ENCODE measurements at regions not wholly inside any gene's neighbourhood (a gene's known extent, or its start where the extent isn't known, plus 50 kb on each side); places are given as distances from the start of the nearest gene placed in this dataset.
"Not testable (repeated sequence)": the region's sequence is repeated elsewhere in the genome, so short reads cannot be mapped to it uniquely, and the experiment has no call there.

DNA sequence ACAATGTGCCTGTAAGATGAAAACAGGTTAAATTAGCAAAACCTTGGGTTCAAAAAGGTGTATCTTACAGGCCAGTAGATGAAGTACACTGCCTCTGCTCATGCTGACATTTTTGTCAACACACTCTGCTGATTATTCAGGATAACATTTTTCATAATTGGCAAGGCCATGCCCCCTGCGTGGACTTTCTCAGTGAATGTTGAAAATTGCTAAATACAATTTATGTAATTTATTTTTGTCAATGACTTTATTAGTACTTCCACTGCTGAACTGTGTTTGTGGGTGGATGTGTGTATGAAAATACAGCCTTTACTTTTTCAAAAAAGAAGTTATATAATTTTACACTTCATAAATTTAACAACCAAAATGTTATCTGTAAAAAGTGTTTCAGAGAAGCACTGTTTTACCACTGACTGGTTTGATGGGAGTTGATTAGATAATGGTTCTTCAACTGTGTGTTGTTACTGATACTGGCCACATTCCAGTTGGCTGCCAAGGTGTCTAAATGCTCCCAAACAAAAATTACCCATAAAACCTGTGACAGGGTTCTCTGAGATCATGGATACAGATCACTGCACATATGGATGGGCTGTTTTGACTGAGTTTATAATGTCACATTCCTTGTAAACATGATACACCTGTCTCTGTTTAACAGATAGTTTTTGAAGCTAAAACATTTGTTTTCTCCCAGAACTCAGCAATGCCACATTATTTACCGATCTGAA, 151.9 kb upstream of the SLC7A11 start:
- no peak for DNase-seq (ENCODE audit: low read depth)

DNA sequence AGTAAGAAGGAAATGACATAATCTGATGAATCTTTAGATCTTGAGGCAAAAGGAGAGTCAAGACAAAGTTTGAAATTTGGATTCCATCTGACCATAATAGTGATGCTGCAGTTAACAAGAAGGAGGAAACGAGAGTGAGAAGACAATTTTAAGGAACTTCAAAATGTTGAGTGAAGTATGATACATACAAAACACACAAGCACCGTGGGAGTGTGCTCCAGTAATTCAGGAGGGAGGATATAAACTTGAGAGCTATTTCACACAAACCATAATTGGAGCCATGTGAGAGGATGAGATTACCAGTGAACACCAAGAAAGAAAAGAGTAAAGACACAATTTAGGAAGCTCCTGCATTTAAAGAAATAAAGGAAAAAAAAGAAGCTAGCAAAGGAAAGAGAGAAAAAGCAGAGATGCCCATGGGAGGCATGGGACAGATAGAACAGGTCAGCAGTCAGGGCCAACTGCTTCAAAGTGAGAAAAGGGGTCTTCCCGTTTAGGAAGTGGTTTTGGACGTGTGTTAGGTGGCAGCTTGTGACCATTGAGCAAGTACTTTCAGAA, 150.7 kb upstream of the SLC7A11 start:
- no peak for DNase-seq (ENCODE audit: low read depth)

DNA sequence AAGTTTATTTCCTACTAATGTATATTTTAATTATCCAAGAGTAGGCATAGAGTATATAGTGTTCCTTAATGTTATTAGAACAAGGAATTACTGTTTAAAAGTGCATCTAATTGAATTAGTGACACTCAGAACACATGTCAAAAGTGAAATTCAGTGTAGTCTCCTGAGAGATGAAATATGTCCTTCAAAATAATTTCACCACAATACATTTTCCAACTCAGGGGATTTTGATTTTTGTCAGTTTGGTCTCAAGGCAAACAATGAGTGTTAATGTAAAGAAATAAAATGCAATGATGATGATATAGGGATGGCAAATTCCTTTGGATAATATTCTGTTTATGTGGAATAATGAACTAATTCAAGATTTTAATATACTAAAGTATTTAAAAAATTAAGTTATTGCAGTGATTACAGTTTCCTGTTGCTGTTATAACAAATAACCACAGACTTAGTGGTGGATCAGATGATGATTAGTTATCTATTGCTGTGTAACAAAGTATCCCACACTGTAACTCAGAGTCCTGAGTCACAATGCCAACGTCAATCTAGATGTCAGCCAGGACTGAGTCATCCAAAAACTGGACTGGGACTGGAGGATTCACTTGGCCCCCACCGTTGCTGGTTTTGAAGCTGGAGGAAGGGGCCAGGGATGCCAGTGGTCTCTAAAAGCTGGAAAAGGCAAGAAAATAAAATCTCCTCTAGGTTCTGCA, 148.0 kb upstream of the SLC7A11 start:
- no peak for DNase-seq (ENCODE audit: low read depth)

DNA sequence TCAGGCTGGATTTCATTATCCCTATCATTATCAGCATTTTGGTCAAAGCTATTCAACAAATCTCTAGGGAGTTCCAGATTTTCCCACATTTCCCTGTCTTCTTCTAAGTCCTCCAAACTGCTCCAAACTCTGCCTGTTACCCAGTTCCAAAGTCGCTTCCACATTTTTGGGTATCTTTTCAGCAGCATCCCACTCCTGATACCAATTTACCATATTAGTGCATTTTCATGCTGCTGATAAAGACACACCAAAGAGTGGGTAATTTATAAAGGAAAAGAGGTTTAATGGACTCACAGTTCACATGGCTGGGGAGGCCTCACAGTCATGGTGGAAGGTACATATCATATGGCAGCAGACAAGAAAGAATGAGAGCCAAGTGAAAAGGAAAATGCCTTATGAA, 132.8 kb upstream of the SLC7A11 start:
- DNase-seq (ENCODE audit: low read depth), result no peak

DNA sequence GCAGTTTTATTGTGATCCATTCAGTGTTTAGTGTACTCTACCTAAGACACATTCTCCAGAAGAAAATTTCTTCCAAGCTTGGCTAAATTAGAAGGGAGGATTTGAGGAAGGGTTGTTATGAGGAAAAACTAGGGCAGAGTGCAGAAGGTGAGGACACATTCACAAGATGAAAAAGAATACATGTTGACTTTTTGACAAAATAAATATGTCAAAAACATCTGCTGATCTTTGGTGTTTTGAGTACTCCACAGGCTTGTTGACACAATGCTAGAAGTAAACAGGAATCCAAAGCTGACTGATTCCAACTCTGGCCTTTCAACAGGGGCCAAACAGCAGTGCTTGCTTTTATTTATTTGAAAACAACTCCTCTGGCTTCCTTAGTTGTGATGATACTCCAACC, 125.8 kb upstream of the SLC7A11 start:
- DNase-seq (ENCODE audit: low read depth), result no peak

DNA sequence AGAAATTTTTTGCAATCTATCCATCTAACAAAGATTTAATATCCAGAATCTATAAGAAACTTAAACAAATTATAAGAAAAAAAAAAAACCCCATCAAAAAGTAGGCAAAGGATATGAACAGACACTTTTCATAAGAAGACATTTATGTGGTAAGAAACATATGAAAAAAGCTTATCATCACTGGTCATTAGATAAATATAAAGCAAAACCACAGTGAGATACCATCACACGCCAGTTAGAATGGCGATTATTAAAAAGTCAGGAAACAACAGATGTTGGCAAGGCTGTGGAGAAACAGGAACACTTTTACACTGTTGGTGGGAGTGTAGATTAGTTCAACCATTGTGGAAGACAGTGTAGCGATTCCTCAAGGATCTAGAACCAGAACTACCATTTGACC, 110.3 kb upstream of the SLC7A11 start:
- not testable (repeated sequence) for DNase-seq (ENCODE audit: low read depth)

DNA sequence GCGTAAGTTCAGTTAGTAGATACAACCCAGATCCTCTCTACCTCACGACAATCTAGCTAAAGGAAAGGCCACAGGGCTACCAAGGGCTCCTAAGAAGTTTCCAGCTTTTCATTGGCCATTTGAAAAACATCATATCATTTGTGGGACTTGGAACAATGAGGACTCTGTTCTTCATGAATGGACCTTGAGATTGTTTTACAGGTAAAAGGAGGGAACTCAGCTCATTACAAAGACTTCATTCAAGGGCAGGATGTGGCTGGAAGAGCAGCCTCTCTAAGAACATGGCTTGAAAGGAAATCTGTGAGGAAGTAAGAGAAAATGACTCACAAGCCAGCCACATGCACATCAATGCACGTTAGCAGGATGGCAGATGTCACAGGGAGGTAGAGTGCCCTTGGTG, 105.9 kb upstream of the SLC7A11 start:
- DNase-seq (ENCODE audit: low read depth), result no peak

DNA sequence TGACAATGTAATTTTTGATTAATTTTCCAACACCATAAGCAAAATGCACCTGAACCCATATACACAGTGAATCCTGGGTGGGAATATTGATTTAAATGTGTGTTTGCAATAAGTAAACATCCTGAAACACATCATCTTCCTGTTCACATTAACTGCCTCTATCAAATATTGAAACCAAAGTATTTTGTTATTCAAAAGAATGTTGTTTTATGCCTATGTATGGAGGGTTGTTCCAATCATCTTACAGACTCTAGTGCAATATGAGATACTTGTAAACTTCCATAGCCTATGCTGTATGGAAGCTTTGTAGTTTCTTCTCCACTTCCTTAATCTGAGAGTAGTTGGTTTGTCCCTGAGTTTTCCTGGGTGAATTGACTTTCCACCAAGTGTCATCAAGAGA, 105.4 kb upstream of the SLC7A11 start:
- no peak for DNase-seq (ENCODE audit: low read depth)

DNA sequence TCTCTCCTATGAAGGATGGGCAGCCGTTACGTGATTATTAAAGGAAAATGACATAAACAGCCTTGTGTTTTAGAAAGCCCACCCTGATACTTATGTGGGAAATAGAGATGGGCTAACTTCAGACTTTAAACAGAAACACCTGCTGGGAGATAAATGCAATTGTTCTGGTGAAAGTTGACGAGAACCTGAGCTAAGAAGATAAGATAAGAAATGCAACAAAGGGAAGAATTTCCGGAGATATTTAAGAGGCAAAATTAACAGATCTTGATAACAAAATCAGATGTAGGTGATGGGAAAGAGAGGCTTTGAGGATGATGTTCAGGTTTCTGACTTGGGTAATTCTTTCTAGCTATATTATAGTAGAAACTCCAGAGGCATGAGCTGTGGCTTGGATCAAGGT, 102.7 kb upstream of the SLC7A11 start:
- DNase-seq (ENCODE audit: low read depth), result no peak

DNA sequence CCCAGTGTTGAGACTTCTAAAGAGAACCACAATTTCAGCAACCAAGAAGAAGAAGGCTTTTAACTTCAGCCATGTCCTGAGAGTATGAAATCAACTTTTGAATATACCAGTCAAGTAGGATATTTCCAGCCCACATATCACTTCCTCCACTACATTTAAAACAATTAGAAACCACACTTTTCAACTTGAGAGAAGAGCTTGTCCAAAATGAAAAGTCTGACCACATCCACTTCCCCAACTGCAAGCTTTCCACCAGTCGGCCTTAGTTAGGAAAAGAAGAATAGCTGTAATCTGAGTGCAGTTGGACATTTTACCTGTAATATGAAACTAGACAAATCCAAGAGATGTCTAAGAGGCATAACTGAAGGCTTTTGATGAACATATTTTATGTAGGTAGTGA, 101.9 kb upstream of the SLC7A11 start:
- DNase-seq (ENCODE audit: low read depth), result no peak

DNA sequence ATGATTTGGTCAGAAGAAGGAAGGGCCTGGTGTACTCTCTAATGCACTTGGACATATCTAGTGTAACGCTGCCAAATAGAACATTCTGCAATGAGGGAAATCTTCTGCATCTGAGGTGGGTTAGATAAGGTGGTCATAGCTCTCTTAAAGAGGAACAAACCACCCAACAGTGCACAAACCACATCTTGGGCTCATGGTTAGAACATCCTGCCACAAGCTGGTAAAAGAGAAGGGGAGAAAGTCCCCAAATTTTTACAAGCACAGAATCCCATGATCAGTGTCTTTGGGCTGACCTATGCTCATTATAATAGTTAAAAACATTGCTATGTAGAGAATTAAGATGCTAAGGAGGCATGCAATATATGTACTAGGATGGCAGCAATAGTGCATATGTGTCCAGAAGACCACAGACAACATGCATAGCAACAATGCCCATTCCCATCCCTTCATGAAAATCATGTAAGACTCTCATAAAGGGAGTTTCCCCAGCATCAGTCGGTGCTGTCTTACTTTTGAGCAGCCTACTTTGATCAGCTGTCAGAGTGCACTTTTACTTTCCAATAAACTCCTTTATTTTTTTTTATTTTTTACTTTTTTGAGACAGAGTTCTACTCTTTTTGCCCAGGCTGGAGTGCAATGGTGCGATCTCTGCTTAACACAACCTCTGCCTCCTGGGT, 99.7 kb upstream of the SLC7A11 start:
- no peak for DNase-seq (ENCODE audit: low read depth)

DNA sequence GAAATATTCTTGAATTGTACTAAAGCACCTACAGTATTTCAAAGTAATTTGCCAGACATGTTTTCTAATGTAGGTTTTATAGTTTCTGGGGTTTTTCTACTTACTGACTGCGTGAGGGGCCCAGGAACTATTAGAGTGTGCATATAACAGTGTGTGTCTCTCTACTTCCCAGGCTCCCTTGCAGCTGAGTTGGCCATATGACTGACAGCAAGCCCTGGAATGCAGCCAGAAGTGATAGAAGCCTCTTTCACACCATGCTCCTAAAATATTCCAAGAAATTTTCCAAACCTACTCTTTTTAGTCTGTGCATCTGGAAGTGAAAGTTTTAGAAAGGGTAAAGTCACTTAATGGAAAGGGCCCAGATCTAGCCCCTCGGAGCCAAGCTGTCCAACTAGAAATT, 96.7 kb upstream of the SLC7A11 start:
- DNase-seq (ENCODE audit: low read depth), result no peak

DNA sequence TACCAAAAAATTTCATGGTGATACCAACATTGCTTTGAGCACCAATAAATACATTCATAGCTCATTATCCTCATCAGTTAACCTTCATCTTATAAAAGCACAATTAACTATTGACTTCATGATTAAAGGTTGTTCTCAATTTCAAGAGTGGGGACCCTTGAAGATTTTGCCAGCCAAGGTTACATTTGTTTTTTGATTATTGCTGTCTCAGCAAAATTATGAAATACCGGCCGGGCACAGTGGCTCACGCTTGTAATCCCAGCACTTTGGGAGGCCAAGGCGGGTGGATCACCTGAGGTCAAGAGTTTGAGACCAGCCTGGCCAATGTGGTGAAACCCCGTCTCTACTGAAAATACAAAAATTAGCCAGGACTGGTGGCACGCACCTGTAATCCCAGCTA, 96.1 kb upstream of the SLC7A11 start:
- DNase-seq (ENCODE audit: low read depth), result not testable (repeated sequence)

DNA sequence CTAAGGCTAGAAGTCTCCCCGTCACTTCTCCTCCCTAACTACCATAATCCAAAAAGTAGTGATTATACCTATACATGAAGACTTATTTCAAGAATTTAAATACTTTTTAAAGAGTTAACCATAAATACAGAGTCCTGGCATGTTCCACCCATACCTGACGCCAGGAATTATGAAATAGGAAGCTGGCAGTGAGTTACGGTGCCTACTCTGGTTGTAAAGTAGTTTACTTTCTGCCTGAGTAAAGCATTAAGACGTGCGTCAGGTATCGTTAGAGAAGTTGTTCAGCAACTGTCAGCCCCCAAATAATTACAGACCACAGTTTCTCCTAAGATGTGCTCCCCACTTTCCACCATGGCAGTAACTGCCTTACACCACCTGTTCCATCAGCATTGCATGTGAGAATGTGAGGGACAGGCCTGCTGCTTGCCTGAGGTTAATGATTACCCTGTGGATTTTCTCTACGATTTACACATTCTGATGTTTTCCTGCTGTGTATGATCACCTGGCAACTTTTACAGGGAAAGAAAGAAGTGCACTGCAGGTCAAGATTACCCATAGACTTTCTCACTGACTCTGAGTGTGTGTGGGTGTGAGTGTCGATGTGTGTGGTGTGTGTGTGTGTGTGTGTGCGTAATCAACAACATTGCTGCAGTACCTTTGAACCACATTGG, 92.3 kb upstream of the SLC7A11 start:
- DNase-seq (ENCODE audit: low read depth), result no peak

DNA sequence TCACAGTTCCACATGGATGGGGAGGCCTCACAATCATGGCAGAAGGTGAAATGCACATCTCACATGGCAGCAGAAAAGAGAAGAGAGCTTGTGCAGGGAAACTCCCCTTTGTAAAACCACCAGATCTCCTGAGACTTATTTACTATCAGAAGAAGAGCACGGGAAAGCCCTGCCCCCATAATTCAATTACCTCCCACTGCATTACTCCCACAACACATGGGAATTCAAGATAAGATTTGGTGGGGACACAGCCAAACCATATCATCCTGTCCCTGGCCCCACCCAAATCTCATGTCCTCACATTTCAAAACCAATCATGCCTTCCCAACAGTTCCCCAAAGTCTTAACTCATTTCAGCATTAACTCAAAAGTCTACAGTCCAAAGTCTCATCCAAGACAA, 90.3 kb upstream of the SLC7A11 start:
- DNase-seq (ENCODE audit: low read depth), result peak; percentile 55

DNA sequence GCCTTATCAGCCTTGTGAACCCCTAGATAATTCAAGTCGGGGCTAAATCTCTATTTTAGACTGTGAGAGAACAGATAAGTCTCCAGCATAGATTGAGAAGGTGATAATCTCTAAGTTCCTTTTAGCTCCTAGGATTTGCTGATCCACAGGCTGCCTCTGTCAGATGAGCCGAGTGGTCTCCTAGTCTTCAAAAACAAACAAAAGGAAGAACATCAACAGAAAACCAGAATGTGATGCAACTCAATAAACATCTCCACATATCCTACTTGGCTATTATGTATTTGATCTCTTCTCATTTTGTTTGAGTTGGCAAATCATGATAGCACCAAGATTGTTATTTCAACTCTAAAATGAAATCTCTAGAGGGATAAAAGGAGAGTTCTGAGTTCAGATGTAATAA, 88.4 kb upstream of the SLC7A11 start:
- no peak for DNase-seq (ENCODE audit: low read depth)

DNA sequence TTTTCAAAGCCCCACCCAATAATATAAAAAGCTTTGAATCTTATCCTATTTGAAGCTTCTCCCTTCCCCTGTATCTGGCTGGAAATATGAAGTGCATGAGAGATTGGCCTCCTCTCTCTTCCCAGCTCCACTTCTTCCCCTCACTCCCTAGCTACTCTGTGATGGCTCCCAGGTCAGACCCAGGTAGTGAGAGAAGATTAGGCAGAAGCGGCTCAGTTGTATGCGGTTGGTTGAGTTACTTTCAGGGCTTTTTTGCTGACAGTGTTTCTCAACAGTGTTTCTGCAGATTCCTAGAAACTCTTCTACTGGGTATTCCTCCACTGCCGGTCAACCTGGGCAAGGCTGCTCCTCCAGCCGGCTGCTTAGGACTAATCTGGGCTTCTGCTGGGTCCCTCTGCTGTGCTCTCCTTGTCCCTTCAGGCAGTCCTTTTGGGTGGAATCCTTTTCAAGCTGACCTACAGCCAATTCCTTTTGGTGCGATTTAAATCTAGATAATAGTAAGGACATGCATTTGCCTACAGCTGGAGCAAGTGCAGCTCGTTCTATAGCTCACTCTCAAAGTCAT, 87.4 kb upstream of the SLC7A11 start:
- no peak for DNase-seq (ENCODE audit: low read depth)

DNA sequence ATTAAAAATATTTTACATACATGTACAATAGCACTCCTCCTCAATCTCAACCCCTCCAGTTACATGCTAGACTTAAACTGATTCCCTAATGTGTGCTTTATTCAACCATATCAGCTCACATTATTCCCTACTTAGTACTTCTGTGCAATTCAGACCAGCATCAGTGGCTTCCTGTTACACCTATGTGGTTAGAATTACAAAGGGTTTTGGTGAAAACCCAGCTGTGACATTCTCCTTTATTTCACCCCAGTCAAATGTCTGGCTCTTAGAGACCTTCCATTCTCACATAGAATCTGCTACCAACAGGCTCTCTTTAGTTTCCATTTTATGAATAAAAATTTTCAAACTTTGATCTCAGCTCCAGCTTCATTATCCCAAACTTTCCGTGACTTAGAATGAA, 85.2 kb upstream of the SLC7A11 start:
- DNase-seq (ENCODE audit: low read depth), result no peak

DNA sequence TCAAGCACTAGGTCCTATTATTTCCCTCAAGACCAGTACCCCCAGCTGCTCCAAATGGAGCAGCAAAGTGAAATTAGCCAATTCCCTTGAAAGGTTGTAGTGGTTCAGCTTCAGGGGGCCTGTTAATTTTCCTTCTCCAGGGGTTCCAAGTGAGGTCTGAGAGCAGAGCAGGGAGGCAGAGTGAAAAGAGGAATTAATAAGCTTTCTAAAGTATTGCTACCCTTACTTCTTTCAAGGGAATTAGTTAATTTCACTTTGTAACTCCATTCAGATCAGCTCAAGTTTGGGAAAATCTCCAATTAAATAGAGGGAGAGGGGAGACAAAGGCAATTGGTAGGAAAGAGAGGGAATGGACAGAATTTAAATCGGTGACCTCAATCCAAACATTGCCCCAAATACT, 78.7 kb upstream of the SLC7A11 start:
- DNase-seq (ENCODE audit: low read depth), result no peak

DNA sequence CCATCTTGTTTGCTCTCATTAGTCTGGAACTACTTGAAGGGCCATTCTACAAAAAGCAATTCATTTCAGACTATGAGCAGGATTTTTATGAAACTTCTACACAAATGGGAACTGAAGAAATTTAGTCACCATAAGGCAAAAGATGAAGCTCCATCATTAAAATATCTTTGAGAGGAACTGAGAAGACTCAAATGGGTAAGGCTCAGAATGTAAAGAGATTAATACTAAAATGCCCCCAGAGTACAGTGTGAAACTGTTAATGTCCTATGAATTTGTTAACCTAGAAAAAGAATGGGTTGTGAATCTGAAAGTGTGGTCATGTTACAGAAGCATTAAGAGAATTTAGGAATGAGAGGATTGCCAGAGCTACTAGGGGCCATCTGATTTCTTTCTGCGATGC, 77.9 kb upstream of the SLC7A11 start:
- DNase-seq (ENCODE audit: low read depth), result no peak

DNA sequence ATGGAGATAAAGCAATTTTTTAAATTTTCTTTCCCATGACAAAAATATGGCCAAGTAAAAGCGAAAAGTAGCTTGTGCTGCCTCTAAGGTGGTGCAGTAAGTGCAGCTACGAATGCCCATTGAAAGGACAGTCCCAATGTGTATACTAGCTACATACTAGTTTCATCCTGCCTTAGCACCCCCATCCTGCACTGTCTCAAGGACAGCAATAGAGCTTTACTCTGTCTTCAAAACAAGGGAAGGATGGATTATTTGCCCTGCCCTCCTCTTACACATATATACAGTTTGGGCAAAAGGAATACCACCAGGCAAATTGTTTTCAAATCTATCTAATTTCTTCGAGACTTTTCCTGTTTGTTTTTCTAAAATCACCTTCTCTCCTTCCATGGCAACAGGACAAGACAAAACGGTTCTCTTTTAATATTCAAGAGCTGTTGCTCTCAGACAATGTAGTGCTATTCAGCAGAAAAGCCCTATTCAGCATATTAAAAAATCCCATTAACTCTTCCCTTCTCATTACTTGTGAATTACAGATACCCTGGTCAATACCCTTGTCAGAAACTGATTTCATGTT, 75.1 kb upstream of the SLC7A11 start:
- DNase-seq (ENCODE audit: low read depth), result no peak

DNA sequence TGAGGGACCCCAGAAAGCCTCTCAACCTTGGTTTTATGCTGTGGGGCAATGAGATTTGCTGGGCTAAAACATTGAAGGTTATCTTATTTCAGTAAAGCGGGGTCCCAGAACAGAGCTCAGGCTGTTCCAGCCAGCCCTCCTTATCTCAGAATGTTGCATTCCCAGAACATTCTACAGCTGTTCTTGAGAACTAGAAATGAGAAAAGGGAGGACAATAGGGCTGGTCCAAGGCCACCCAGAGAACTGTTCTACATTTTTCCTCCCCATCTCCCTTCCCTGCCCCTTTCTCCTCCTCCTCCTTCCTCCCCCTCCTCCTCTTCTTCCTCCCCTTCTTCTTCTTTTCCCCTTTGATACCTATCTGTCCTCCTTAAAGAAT, 70.4 kb upstream of the SLC7A11 start:
- no peak for DNase-seq (ENCODE audit: low read depth)
